ENCODE measurements at regions not wholly inside any gene's neighbourhood (a gene's known extent, or its start where the extent isn't known, plus 50 kb on each side); places are given as distances from the start of the nearest gene placed in this dataset.

- Histone ChIP-seq H2AFZ (ENCODE audit: low read length) (no peak overlapping the region), H3K9ac (ENCODE audit: extremely low read depth, insufficient read length, low read length) (no peak overlapping the region), H3K27me3 (ENCODE audit: insufficient read depth, low read length) (no peaks in the 10 kb centered on the region), H3T11ph (ENCODE audit: low read length) (no peak overlapping the region), H2BK15ac (ENCODE audit: low read depth, low read length) (no peak overlapping the region), H3K9me3 (ENCODE audit: control insufficient read depth, low read depth, low read length) (no peaks in the 10 kb centered on the region), H2BK12ac (ENCODE audit: insufficient read length, low read depth, low read length) (no peak overlapping the region), H3K23ac (ENCODE audit: insufficient read length, low read depth, low read length) (no peak overlapping the region), H3K79me2 (ENCODE audit: insufficient read depth, low read length) (no peaks in the 10 kb centered on the region), H4K8ac (replicated peaks; ENCODE audit: insufficient read length, low read depth, low read length) (no peak overlapping the region), H2BK20ac (ENCODE audit: low read depth, low read length, poor library complexity, severe bottlenecking) (no peak overlapping the region), H3K56ac (ENCODE audit: insufficient read length, low read depth, low read length) (no peak overlapping the region), H3K23me2 (ENCODE audit: insufficient read length, low read depth, low read length, poor library complexity, severe bottlenecking) (no peaks in the 10 kb centered on the region), H2BK120ac (ENCODE audit: low read depth, low read length, poor library complexity, severe bottlenecking) (no peak overlapping the region), H3K79me1 (ENCODE audit: insufficient read depth, low read depth, low read length, poor library complexity, severe bottlenecking) (no peaks in the 10 kb centered on the region), H4K91ac (ENCODE audit: insufficient read length, low read depth, low read length) (no peak overlapping the region), H2AK5ac (ENCODE audit: insufficient read length, low read length) (no peak overlapping the region), H2BK5ac (ENCODE audit: insufficient read length, low read length) (no peak overlapping the region), H3K4me1 (ENCODE audit: insufficient read depth, low read length) (no peaks in the 10 kb centered on the region), H4K20me1 (ENCODE audit: control insufficient read depth, insufficient read depth, insufficient read length) (no peaks in the 10 kb centered on the region), H3K4me2 (ENCODE audit: insufficient read depth, insufficient read length, low read length) (no peak overlapping the region), H3K14ac (ENCODE audit: insufficient read depth, low read length) (no peak overlapping the region), H4K5ac (ENCODE audit: insufficient read length, low read depth, low read length) (no peak overlapping the region), H3K4ac (ENCODE audit: low read depth, low read length) (no peak overlapping the region), H3K18ac (ENCODE audit: insufficient read length, low read depth, low read length) (no peak overlapping the region), H3K27ac (ENCODE audit: insufficient read length, low read depth, low read length) (no peak overlapping the region)
- no CpG with 5 or more reads among the region's 5 CpGs for WGBS (ENCODE audit: extremely low coverage, insufficient read length, low lambda C conversion rate)
- no peak overlapping the region for H3K4me3 Mint-ChIP-seq
- no peaks in the 10 kb centered on the region for H3K36me3 Mint-ChIP-seq (ENCODE audit: insufficient read depth in 1 of 3, low read depth in 3 of 3)
- H3K27me3 Mint-ChIP-seq (ENCODE audit: low read depth) = no peaks in the 10 kb centered on the region
- no peaks in the 10 kb centered on the region for H3K9me3 Mint-ChIP-seq
- DNase-seq = no peak
- no peak overlapping the region for H3K27ac Mint-ChIP-seq
- TF ChIP-seq CTCF (conservative IDR thresholded peaks at IDR 0.05) = no peak
- H3K4me1 Mint-ChIP-seq = no peaks in the 10 kb centered on the region
Observed at GRCh38 chr5:38753776-38754175, 92.0 kb upstream of the OSMR start.

Measured in H9 (cell line).